ENCODE measurements at regions not wholly inside any gene's neighbourhood (a gene's known extent, or its start where the extent isn't known, plus 50 kb on each side); places are given as distances from the start of the nearest gene placed in this dataset.

DNA sequence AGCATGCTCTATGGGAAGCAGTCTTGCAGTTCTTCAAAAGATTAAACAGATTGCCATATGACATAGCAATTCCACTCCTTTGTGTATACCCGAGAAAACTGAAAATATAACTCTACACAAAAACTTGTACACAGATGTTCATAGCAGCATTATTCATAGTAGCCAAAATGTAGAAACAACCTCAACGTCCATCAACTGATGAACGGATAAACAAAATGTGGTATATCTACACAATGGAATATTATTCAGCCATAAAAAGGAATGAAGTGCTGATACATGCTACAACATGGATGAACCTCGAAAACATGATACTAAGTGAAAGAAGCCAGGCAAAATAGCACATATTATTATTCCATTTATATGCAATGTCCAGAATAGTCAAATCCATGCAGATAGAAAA lies 221.2 kb upstream of the PSMD7 start:
- TF ChIP-seq, protein P1, sequence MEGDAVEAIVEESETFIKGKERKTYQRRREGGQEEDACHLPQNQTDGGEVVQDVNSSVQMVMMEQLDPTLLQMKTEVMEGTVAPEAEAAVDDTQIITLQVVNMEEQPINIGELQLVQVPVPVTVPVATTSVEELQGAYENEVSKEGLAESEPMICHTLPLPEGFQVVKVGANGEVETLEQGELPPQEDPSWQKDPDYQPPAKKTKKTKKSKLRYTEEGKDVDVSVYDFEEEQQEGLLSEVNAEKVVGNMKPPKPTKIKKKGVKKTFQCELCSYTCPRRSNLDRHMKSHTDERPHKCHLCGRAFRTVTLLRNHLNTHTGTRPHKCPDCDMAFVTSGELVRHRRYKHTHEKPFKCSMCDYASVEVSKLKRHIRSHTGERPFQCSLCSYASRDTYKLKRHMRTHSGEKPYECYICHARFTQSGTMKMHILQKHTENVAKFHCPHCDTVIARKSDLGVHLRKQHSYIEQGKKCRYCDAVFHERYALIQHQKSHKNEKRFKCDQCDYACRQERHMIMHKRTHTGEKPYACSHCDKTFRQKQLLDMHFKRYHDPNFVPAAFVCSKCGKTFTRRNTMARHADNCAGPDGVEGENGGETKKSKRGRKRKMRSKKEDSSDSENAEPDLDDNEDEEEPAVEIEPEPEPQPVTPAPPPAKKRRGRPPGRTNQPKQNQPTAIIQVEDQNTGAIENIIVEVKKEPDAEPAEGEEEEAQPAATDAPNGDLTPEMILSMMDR (optimal IDR thresholded peaks at IDR 0.05 in 1 of 3, IDR thresholded peaks at IDR 0.05 in 1 of 3, conservative IDR thresholded peaks at IDR 0.05 in 1 of 3; ENCODE audit: extremely low read depth in 1 of 3, insufficient read depth in 2 of 3, low read length in 3 of 3): no peak
- no peak for TF ChIP-seq EZH2 (IDR thresholded peaks at IDR 0.05; ENCODE audit: low read length)

Data from keratinocyte (primary cell).